ENCODE measurements at regions not wholly inside any gene's neighbourhood (a gene's known extent, or its start where the extent isn't known, plus 50 kb on each side); places are given as distances from the start of the nearest gene placed in this dataset.
"Not testable (repeated sequence)": the region's sequence is repeated elsewhere in the genome, so short reads cannot be mapped to it uniquely, and the experiment has no call there.

GRCh38 chr3:118196183-118196582, 838.5 kb downstream of the IGSF11 start:
- no peak overlapping the region for H3K27ac ChIP-seq
- no peak for DNase-seq (ENCODE audit: low read depth, low spot score)

- H3K27ac ChIP-seq, result no peak overlapping the region
- DNase-seq (ENCODE audit: low read depth, low spot score), result peak; percentile 16
Measured at GRCh38 chr3:118199044-118199443, 835.6 kb downstream of the IGSF11 start.

GRCh38 chr3:118204052-118204656, 830.5 kb downstream of the IGSF11 start:
- no peak overlapping the region for H3K27ac ChIP-seq
- DNase-seq (ENCODE audit: low read depth, low spot score), result no peak

- no peak for DNase-seq (ENCODE audit: low read depth, low spot score)
Measured at GRCh38 chr3:118207271-118207670, 827.4 kb downstream of the IGSF11 start.

GRCh38 chr3:118208642-118209041, 826.0 kb downstream of the IGSF11 start:
- no peak for DNase-seq (ENCODE audit: low read depth, low spot score)
- H3K27ac ChIP-seq, result no peak overlapping the region

More at GRCh38 chr3:118207271-118207670, 827.4 kb downstream of the IGSF11 start:
- no peak overlapping the region for H3K27ac ChIP-seq

- no peak overlapping the region for H3K27ac ChIP-seq
- DNase-seq (ENCODE audit: low read depth, low spot score), result no peak
Measured at GRCh38 chr3:118213892-118214291, 820.8 kb downstream of the IGSF11 start.

- H3K27ac ChIP-seq, result no peak overlapping the region
- no peak for DNase-seq (ENCODE audit: low read depth, low spot score)
Measured at GRCh38 chr3:118226206-118226605, 808.4 kb downstream of the IGSF11 start.

- H3K27ac ChIP-seq, result no peak overlapping the region
- no peak for DNase-seq (ENCODE audit: low read depth, low spot score)
Measured at GRCh38 chr3:118227191-118227590, 807.5 kb downstream of the IGSF11 start.

- peak overlapping the region; percentile 12 for H3K27ac ChIP-seq
- peak; percentile 34 for DNase-seq (ENCODE audit: low read depth, low spot score)
Measured at GRCh38 chr3:118228151-118228550, 806.5 kb downstream of the IGSF11 start.

GRCh38 chr3:118229196-118229595, 805.5 kb downstream of the IGSF11 start:
- no peak overlapping the region for H3K27ac ChIP-seq
- DNase-seq (ENCODE audit: low read depth, low spot score), result no peak

GRCh38 chr3:118231578-118231977, 803.1 kb downstream of the IGSF11 start:
- DNase-seq (ENCODE audit: low read depth, low spot score), result no peak

GRCh38 chr3:118239253-118239652, 795.4 kb downstream of the IGSF11 start:
- no peak for DNase-seq (ENCODE audit: low read depth, low spot score)
- H3K27ac ChIP-seq, result no peak overlapping the region

More at GRCh38 chr3:118231578-118231977, 803.1 kb downstream of the IGSF11 start:
- H3K27ac ChIP-seq, result no peak overlapping the region

GRCh38 chr3:118244761-118245160, 789.9 kb downstream of the IGSF11 start:
- no peak for DNase-seq (ENCODE audit: low read depth, low spot score)

GRCh38 chr3:118245312-118245711, 789.3 kb downstream of the IGSF11 start:
- DNase-seq (ENCODE audit: low read depth, low spot score), result no peak
- no peak overlapping the region for H3K27ac ChIP-seq

More at GRCh38 chr3:118244761-118245160, 789.9 kb downstream of the IGSF11 start:
- no peak overlapping the region for H3K27ac ChIP-seq

- not testable (repeated sequence) for DNase-seq (ENCODE audit: low read depth, low spot score); H3K27ac ChIP-seq
Measured at GRCh38 chr3:118258850-118259249, 775.8 kb downstream of the IGSF11 start.

- DNase-seq (ENCODE audit: low read depth, low spot score), result peak; percentile 65
- H3K27ac ChIP-seq, result peak overlapping the region; percentile 67
Measured at GRCh38 chr3:118262800-118263402, 771.7 kb downstream of the IGSF11 start.

- no peak overlapping the region for H3K27ac ChIP-seq
- peak; percentile 24 for DNase-seq (ENCODE audit: low read depth, low spot score)
Measured at GRCh38 chr3:118267588-118267987, 767.1 kb downstream of the IGSF11 start.

GRCh38 chr3:118269537-118270125, 765.0 kb downstream of the IGSF11 start:
- no peak overlapping the region for H3K27ac ChIP-seq

GRCh38 chr3:118272991-118273390, 761.7 kb downstream of the IGSF11 start:
- no peak for DNase-seq (ENCODE audit: low read depth, low spot score)
- no peak overlapping the region for H3K27ac ChIP-seq

More at GRCh38 chr3:118269537-118270125, 765.0 kb downstream of the IGSF11 start:
- no peak for DNase-seq (ENCODE audit: low read depth, low spot score)

GRCh38 chr3:118277814-118278213, 756.8 kb downstream of the IGSF11 start:
- H3K27ac ChIP-seq, result no peak overlapping the region
- DNase-seq (ENCODE audit: low read depth, low spot score), result no peak

- no peak for DNase-seq (ENCODE audit: low read depth, low spot score)
- no peak overlapping the region for H3K27ac ChIP-seq
Measured at GRCh38 chr3:118292841-118293240, 741.8 kb downstream of the IGSF11 start.

Measured in epithelial cell of prostate (primary cell).